ENCODE measurements at regions not wholly inside any gene's neighbourhood (a gene's known extent, or its start where the extent isn't known, plus 50 kb on each side); places are given as distances from the start of the nearest gene placed in this dataset.

- Histone ChIP-seq H3K4me3 (no peak overlapping the region), H3K36me3 (no peaks in the 10 kb centered on the region), H3K4me1 (peaks cover 0 to 32% (median 9%) of the 10 kb centered on the region in 4 donors), H3K27me3 (no peaks in the 10 kb centered on the region), H3K9me3 (no peaks in the 10 kb centered on the region), H3K27ac (no peak overlapping the region)
- DNase-seq = no peak
- WGBS, 2 donors = 84 to 88% methylated on average over 3 of the region's 3 CpGs
- intact Hi-C loops (cut with DNase I) = no loop called here
- TF ChIP-seq POLR2A (IDR thresholded peaks at IDR 0.05) (no peak), POLR2AphosphoS5 (IDR thresholded peaks at IDR 0.05) (no peak), EP300 (IDR thresholded peaks at IDR 0.05) (no peak), CTCF (IDR thresholded peaks at IDR 0.05) (no peak)
These were observed 105.3 kb downstream of the ARRDC3 start for GRCh38 chr5:91277840-91278239.

DNA sequence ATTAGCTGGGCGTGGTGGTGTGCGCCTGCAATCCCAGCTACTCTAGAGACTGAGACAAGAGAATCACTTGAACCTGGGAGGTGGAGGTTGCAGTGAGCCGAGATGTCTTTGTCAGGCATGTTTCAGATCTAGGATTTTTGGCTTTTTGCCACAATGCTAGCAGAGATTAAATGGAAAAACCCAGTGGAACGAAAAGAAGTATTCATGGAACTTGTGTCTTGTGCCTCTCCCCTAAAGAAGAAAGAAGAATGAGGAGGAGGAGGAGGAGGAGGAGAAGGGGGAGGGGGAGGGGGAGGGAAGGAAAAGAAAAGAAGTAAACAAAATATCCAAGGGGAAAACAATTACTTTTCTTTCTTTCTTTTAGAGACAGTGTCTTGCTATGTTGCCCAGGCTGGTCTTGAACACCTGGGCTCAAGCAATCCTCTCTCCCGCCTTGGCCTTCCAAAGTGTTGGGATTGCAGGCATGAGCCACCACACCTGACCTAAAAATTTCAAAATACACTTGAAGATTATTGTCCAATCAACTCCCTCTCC, 106.0 kb downstream of the ARRDC3 start:
- TF ChIP-seq POLR2AphosphoS5 (IDR thresholded peaks at IDR 0.05) = no peak
- no peak for TF ChIP-seq CTCF (IDR thresholded peaks at IDR 0.05)
- no peak for TF ChIP-seq POLR2A (IDR thresholded peaks at IDR 0.05)
- TF ChIP-seq EP300 (IDR thresholded peaks at IDR 0.05) = no peak
- Histone ChIP-seq H3K27ac (no peak overlapping the region), H3K4me3 (no peak overlapping the region), H3K27me3 (no peaks in the 10 kb centered on the region), H3K36me3 (no peaks in the 10 kb centered on the region), H3K4me1 (peaks cover 0 to 35% (median 9%) of the 10 kb centered on the region in 4 donors), H3K9me3 (no peaks in the 10 kb centered on the region)
- WGBS, 2 donors = 65 to 69% methylated on average over 5 of the region's 5 CpGs
- intact Hi-C loops (cut with DNase I) = no loop called here
- DNase-seq = no peak

GRCh38 chr5:91272858-91273257, 110.3 kb downstream of the ARRDC3 start:
- DNase-seq = no peak
- Histone ChIP-seq H3K4me1 (peaks cover 0 to 14% (median 2%) of the 10 kb centered on the region in 4 donors), H3K36me3 (no peaks in the 10 kb centered on the region), H3K27ac (peak overlapping the region in 2 of 4 donors; percentile 0 to 43), H3K27me3 (no peaks in the 10 kb centered on the region), H3K4me3 (no peak overlapping the region), H3K9me3 (no peaks in the 10 kb centered on the region)
- 81 to 85% methylated on average over 2 of the region's 2 CpGs for WGBS, 2 donors
- intact Hi-C loops (cut with DNase I) = no loop called here
- TF ChIP-seq EP300 (IDR thresholded peaks at IDR 0.05) = no peak
- TF ChIP-seq POLR2AphosphoS5 (IDR thresholded peaks at IDR 0.05) = no peak
- no peak for TF ChIP-seq CTCF (IDR thresholded peaks at IDR 0.05)
- no peak for TF ChIP-seq POLR2A (IDR thresholded peaks at IDR 0.05)

DNA sequence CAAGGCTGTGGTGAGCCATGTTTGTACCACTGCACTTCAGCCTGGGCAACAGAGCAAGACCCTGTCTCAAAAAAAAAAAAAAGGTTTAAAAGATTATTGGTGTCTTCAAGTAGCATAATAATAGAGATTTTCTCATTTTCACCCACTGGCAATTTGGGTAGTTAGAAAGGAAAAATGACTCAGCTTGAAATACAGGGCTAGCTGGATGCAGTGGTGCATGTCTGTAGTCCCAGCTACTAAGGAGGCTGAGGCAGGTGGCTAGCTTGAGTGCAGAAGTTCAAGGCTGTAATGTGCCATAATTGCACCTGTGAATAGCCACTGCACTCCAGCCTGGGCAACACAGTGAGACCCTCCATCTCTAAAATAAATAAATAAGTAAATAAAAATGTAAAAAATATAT, 111.1 kb downstream of the ARRDC3 start:
- H3K4me3 ChIP-seq = no peak overlapping the region
- no peak for DNase-seq
- TF ChIP-seq CTCF (IDR thresholded peaks at IDR 0.05) (no peak), EP300 (IDR thresholded peaks at IDR 0.05) (no peak), POLR2AphosphoS5 (IDR thresholded peaks at IDR 0.05) (no peak), POLR2A (IDR thresholded peaks at IDR 0.05) (no peak)
- H3K9me3 ChIP-seq = no peaks in the 10 kb centered on the region
- H3K36me3 ChIP-seq = no peaks in the 10 kb centered on the region
- H3K27me3 ChIP-seq = no peaks in the 10 kb centered on the region
- no peak overlapping the region for H3K27ac ChIP-seq
- intact Hi-C loops (cut with DNase I) = no loop called here
- peaks cover 0 to 9% (median 2%) of the 10 kb centered on the region in 4 donors for H3K4me1 ChIP-seq

DNA sequence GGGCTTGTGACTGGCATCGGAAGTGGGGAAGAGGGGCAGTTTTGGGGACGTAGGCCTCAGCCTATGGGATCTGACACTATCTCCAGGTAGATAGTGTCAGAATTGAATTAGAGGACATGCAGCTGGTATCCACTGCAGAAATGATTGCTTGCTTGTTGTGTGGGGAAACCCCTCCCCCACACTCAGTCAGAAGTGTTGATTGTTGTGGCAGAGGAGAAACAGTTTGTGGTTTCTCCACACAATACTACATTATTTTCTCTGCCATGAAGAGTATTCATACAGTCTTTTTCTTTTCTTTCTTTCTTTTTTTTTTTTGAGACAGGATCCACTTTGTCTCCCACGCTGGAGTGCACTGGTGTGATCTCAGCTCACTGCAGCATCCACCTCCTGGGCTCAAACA, 113.9 kb downstream of the ARRDC3 start:
- no peak for DNase-seq
- H3K4me3 ChIP-seq = no peak overlapping the region
- intact Hi-C loops (cut with DNase I) = loop anchor here (5.0 kb wide), 1 partner anchor 147 kb away; no protein-coding TSS in a partner anchor
- no peak for TF ChIP-seq POLR2AphosphoS5 (IDR thresholded peaks at IDR 0.05)
- H3K36me3 ChIP-seq = no peaks in the 10 kb centered on the region
- H3K27me3 ChIP-seq = no peaks in the 10 kb centered on the region
- no peak overlapping the region for H3K27ac ChIP-seq
- peaks cover 0 to 24% (median 15%) of the 10 kb centered on the region in 4 donors for H3K4me1 ChIP-seq
- WGBS, 2 donors = 78 to 93% methylated on average over 3 of the region's 3 CpGs
- H3K9me3 ChIP-seq = no peaks in the 10 kb centered on the region
